H1 (cell line): ENCODE measurements at regions not wholly inside any gene's neighbourhood (a gene's known extent, or its start where the extent isn't known, plus 50 kb on each side); places are given as distances from the start of the nearest gene placed in this dataset.

Experiments
- ATF3 ChIP-seq: IDR thresholded peaks from 2 replicates; pipeline ENCODE4 v1.6.1; 2011; ENCODE audit warnings: low read depth, mild to moderate bottlenecking, low read length; ENCODE audit not compliant: insufficient read depth
- CEBPB ChIP-seq: IDR thresholded peaks from 2 replicates; pipeline ENCODE4 v1.6.1; 2012; ENCODE audit warnings: low read depth, low read length
- CHD2 ChIP-seq: IDR thresholded peaks from 2 replicates; pipeline ENCODE4 v1.6.1; 2012; ENCODE audit warnings: low read length, improper control_type of control experiment
- CHD7 ChIP-seq: fragments of 300-600 bp; sonication (generic); IDR thresholded peaks from 2 replicates; pipeline ENCODE4 v1.7.1; 2012; ENCODE audit warnings: low read length, moderate library complexity, mild to moderate bottlenecking, inconsistent platforms; ENCODE audit not compliant: insufficient replicate concordance
- CTCF ChIP-seq, 3 experiments: IDR thresholded peaks; 1 replicate in 2 of 3; 2 replicates in 1 of 3; pipeline versions ENCODE4 v1.5.1 to v1.6.1; 2011; ENCODE audit warnings: low read length in 3 of 3, mild to moderate bottlenecking in 3 of 3, inconsistent platforms in 2 of 3, low read depth in 1 of 3, moderate library complexity in 1 of 3; ENCODE audit not compliant: insufficient read depth in 1 of 3; ENCODE audit errors: control extremely low read depth in 1 of 3
- EP300 ChIP-seq, 2 experiments: IDR thresholded peaks; 1 replicate in 1 of 2; 2 replicates in 1 of 2; pipeline ENCODE4 v1.6.1; 2011 to 2012; ENCODE audit warnings: low read depth in 2 of 2, low read length in 2 of 2, mild to moderate bottlenecking in 2 of 2, borderline replicate concordance in 1 of 2, inconsistent platforms in 1 of 2, moderate library complexity in 1 of 2
- HDAC2 ChIP-seq, 2 experiments: fragments of 300-600 bp in 1 of 2; sonication (generic) in 1 of 2; IDR thresholded peaks; 2 replicates each; pipeline ENCODE4 v1.6.1; 2011 to 2012; ENCODE audit warnings: low read depth in 2 of 2, low read length in 2 of 2, mild to moderate bottlenecking in 2 of 2, moderate library complexity in 2 of 2, borderline replicate concordance in 1 of 2, inconsistent platforms in 1 of 2
- KDM1A ChIP-seq: fragments of 200-600, 300-600 bp; sonication (generic); IDR thresholded peaks from 2 replicates; pipeline ENCODE4 v1.7.1; 2016; ENCODE audit warnings: mild to moderate bottlenecking, low read length, borderline replicate concordance
- POLR2A ChIP-seq, 2 experiments: IDR thresholded peaks; 1 replicate in 1 of 2; 2 replicates in 1 of 2; pipeline ENCODE4 v1.6.1; 2011; ENCODE audit warnings: low read depth in 2 of 2, low read length in 2 of 2, mild to moderate bottlenecking in 2 of 2; ENCODE audit errors: control extremely low read depth in 1 of 2
- POLR2AphosphoS5 ChIP-seq: IDR thresholded peaks from 2 replicates; pipeline ENCODE4 v1.6.1; 2011; ENCODE audit warnings: low read depth, low read length
- RBBP5 ChIP-seq: IDR thresholded peaks from 2 replicates; pipeline ENCODE4 v1.7.1; 2012; ENCODE audit warnings: low read depth, mild to moderate bottlenecking, inconsistent platforms, low read length, moderate library complexity, borderline replicate concordance
- SIN3A ChIP-seq, 2 experiments: IDR thresholded peaks in 1 of 2; conservative IDR thresholded peaks in 1 of 2; 2 replicates each; pipeline ENCODE4 v1.6.1; 2011 to 2012; ENCODE audit warnings: low read length in 2 of 2, improper control_type of control experiment in 1 of 2, low read depth in 1 of 2, mild to moderate bottlenecking in 1 of 2
- TAF1 ChIP-seq: IDR thresholded peaks from 2 replicates; pipeline ENCODE4 v1.6.1; 2011; ENCODE audit warnings: mild to moderate bottlenecking, low read depth, low read length
- YY1 ChIP-seq: IDR thresholded peaks from 2 replicates; pipeline ENCODE4 v1.6.1; 2011; ENCODE audit warnings: low read depth, mild to moderate bottlenecking, low read length

GRCh38 chr18:961644-962355 lies 57.1 kb downstream of the ADCYAP1 start:
- no peak for TF ChIP-seq CEBPB
- TF ChIP-seq CTCF (IDR thresholded peaks at IDR 0.05; ENCODE audit: control extremely low read depth in 1 of 3, insufficient read depth in 1 of 3, low read depth in 1 of 3, low read length in 3 of 3) = peak; percentile 36 to 69 (median 64)
- no peak for TF ChIP-seq ATF3
- no peak for TF ChIP-seq TAF1
- TF ChIP-seq SIN3A (conservative IDR thresholded peaks at IDR 0.05 in 1 of 2, IDR thresholded peaks at IDR 0.05 in 1 of 2; ENCODE audit: low read depth in 1 of 2, low read length in 2 of 2) = no peak
- TF ChIP-seq YY1 = no peak
- TF ChIP-seq POLR2A (IDR thresholded peaks at IDR 0.05; ENCODE audit: control extremely low read depth in 1 of 2, low read depth in 2 of 2, low read length in 2 of 2) = no peak
- no peak for TF ChIP-seq HDAC2 (IDR thresholded peaks at IDR 0.05; ENCODE audit: borderline replicate concordance in 1 of 2, low read depth in 2 of 2, low read length in 2 of 2)
- no peak for TF ChIP-seq KDM1A
- no peak for TF ChIP-seq POLR2AphosphoS5
- TF ChIP-seq RBBP5 = no peak
- no peak for TF ChIP-seq CHD2
- TF ChIP-seq CHD7 = no peak
- TF ChIP-seq EP300 (IDR thresholded peaks at IDR 0.05; ENCODE audit: borderline replicate concordance in 1 of 2, low read depth in 2 of 2, low read length in 2 of 2) = no peak
